ENCODE measurements at regions not wholly inside any gene's neighbourhood (a gene's known extent, or its start where the extent isn't known, plus 50 kb on each side); places are given as distances from the start of the nearest gene placed in this dataset.

DNA sequence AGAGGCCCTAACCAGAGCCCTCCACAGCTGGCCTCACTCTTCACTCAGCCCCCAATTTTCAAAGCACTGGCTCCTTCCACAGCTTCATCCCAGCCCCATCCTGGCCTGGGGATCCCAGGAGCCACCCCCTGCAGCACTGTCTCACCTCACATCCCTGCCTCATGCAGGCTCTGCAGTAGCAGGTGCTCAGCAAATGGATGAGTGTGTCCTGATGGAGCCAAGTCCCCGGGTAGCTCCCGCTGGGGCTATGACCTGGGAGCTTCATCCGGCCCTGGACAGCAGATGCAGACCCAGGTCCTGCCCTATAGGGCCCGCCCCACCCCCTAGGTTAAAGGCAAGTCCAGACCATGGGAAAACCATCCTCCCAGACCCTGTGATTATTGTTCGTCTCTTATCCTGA lies 143.2 kb upstream of the ZNF507 start:
- DNase-seq (ENCODE audit: low read depth), result no peak
- H3K4me3 ChIP-seq (ENCODE audit: low read depth, low read length), result no peak overlapping the region
- TF ChIP-seq, protein P1, sequence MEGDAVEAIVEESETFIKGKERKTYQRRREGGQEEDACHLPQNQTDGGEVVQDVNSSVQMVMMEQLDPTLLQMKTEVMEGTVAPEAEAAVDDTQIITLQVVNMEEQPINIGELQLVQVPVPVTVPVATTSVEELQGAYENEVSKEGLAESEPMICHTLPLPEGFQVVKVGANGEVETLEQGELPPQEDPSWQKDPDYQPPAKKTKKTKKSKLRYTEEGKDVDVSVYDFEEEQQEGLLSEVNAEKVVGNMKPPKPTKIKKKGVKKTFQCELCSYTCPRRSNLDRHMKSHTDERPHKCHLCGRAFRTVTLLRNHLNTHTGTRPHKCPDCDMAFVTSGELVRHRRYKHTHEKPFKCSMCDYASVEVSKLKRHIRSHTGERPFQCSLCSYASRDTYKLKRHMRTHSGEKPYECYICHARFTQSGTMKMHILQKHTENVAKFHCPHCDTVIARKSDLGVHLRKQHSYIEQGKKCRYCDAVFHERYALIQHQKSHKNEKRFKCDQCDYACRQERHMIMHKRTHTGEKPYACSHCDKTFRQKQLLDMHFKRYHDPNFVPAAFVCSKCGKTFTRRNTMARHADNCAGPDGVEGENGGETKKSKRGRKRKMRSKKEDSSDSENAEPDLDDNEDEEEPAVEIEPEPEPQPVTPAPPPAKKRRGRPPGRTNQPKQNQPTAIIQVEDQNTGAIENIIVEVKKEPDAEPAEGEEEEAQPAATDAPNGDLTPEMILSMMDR (IDR thresholded peaks at IDR 0.05; ENCODE audit: low read depth, low read length, missing control alignments), result no peak

DNA sequence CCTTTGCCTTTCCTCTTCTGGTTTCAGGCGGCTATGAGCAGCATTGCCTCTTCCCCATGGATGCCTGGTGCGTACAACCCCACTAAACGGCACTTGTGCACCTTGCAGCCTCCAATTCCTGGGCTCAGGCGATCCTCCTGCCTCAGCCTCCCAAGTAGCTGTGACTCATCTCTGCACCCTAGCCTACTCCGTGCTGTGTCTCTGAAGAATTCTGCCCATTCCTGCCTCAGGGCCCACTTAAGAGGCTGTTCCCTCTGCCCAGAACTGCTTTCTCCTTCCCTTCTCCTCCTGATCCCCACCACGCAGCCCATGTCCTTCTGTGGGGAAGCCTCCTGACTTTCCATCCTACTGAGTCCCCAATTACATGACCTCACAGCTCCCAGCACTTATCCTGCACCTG lies 142.2 kb upstream of the ZNF507 start:
- no peak for DNase-seq (ENCODE audit: low read depth)
- TF ChIP-seq, protein P1 (IDR thresholded peaks at IDR 0.05; ENCODE audit: low read depth, low read length, missing control alignments), result no peak
- H3K4me3 ChIP-seq (ENCODE audit: low read depth, low read length), result no peak overlapping the region

DNA sequence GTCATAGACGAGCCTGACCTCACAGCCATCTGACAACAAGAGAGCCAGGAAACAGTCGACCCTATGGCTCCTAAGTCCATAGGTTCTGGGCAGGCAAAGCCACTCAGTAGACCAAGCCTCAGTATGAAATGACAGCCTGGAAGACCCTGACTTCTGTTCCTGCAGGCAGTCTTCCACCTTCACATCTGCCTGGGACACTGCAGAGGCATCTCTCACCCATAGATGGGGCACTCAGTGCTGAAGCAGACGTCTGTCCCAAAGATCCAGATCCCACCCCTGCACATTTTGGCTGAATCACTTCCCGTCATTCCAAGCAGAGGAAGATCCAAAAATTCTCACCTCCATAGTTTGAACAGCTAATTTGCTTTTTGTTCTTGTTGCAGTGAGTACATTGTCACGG lies 139.3 kb upstream of the ZNF507 start:
- TF ChIP-seq, protein P1 (IDR thresholded peaks at IDR 0.05; ENCODE audit: low read depth, low read length, missing control alignments), result no peak
- no peak overlapping the region for H3K4me3 ChIP-seq (ENCODE audit: low read depth, low read length)
- DNase-seq (ENCODE audit: low read depth), result no peak

GRCh38 chr19:32208060-32208459 lies 137.3 kb upstream of the ZNF507 start:
- H3K4me3 ChIP-seq (ENCODE audit: low read depth, low read length), result no peak overlapping the region
- TF ChIP-seq, protein P1 (IDR thresholded peaks at IDR 0.05; ENCODE audit: low read depth, low read length, missing control alignments), result no peak

GRCh38 chr19:32219392-32219791 lies 126.0 kb upstream of the ZNF507 start:
- no peak overlapping the region for H3K4me3 ChIP-seq (ENCODE audit: low read depth, low read length)
- TF ChIP-seq, protein P1 (IDR thresholded peaks at IDR 0.05; ENCODE audit: low read depth, low read length, missing control alignments), result no peak
- no peak for DNase-seq (ENCODE audit: low read depth)

More at GRCh38 chr19:32208060-32208459, 137.3 kb upstream of the ZNF507 start:
- DNase-seq (ENCODE audit: low read depth), result no peak

DNA sequence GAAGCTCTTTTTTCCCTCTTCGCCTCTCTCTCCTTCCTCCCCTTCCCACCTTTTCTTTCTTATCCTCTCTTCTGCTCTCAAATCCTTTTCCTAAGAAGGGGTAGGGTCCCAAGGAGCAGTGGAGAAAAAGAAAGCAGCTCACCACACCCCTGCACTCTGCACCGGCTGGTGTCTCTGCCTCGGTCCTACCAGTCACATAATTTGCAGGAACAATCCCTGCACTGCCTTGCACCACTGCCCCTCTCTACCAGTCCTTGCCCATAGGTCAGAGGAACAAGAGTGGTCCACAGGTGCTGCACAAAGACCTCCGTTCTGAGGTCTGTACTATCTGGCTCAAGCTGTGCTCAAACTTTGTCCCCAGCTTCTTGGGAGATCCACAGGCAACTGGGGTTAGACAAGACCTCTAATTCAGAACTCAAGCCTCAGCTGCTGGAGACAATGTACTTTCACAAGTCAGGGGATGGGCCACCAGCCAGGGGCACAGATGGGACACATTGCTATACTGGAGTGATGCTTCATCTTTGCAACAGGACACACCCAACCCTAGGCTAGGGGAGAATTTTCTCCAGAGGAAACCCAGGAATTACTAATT lies 125.4 kb upstream of the ZNF507 start:
- TF ChIP-seq, protein P1 (IDR thresholded peaks at IDR 0.05; ENCODE audit: low read depth, low read length, missing control alignments), result no peak
- DNase-seq (ENCODE audit: low read depth), result no peak
- H3K4me3 ChIP-seq (ENCODE audit: low read depth, low read length), result no peak overlapping the region

- TF ChIP-seq, protein P1 (IDR thresholded peaks at IDR 0.05; ENCODE audit: low read depth, low read length, missing control alignments), result no peak
- DNase-seq (ENCODE audit: low read depth), result no peak
Measured at GRCh38 chr19:32220951-32221350, 124.5 kb upstream of the ZNF507 start.

More at GRCh38 chr19:32220951-32221350, 124.5 kb upstream of the ZNF507 start:
- H3K4me3 ChIP-seq (ENCODE audit: low read depth, low read length), result no peak overlapping the region

Measured in GM12864 (cell line).